ENCODE measurements at regions not wholly inside any gene's neighbourhood (a gene's known extent, or its start where the extent isn't known, plus 50 kb on each side); places are given as distances from the start of the nearest gene placed in this dataset.

- no peak overlapping the region for H3K4me3 ChIP-seq
- no peak for ATAC-seq
- intact Hi-C loops (cut with DNase I), result no loop called here
- DNase-seq, result peak; percentile 46
- no peaks in the 10 kb centered on the region for H3K9me3 ChIP-seq
- no peak for TF ChIP-seq CTCF (IDR thresholded peaks at IDR 0.05)
- no peaks in the 10 kb centered on the region for H3K27me3 ChIP-seq
- H3K36me3 ChIP-seq, result no peaks in the 10 kb centered on the region
- H3K4me1 ChIP-seq, result no peaks in the 10 kb centered on the region
- H3K27ac ChIP-seq, result no peak overlapping the region
These were observed 124.6 kb upstream of the IQSEC1 start for GRCh38 chr3:13197795-13198194.

- no peaks in the 10 kb centered on the region for H3K36me3 ChIP-seq
- no peaks in the 10 kb centered on the region for H3K27me3 ChIP-seq
- peak; percentile 48 for DNase-seq
- no peak for TF ChIP-seq CTCF (IDR thresholded peaks at IDR 0.05)
- ATAC-seq, result no peak
- no peaks in the 10 kb centered on the region for H3K4me1 ChIP-seq
- H3K27ac ChIP-seq, result no peak overlapping the region
- H3K4me3 ChIP-seq, result no peak overlapping the region
- no peaks in the 10 kb centered on the region for H3K9me3 ChIP-seq
- intact Hi-C loops (cut with DNase I), result no loop called here
These were observed 124.1 kb upstream of the IQSEC1 start for GRCh38 chr3:13197281-13197680.

GRCh38 chr3:13195374-13195773 lies 122.1 kb upstream of the IQSEC1 start:
- Histone ChIP-seq H3K9me3 (no peaks in the 10 kb centered on the region), H3K4me1 (no peaks in the 10 kb centered on the region), H3K27ac (no peak overlapping the region), H3K4me3 (no peak overlapping the region), H3K27me3 (no peaks in the 10 kb centered on the region), H3K36me3 (no peaks in the 10 kb centered on the region)
- intact Hi-C loops (cut with DNase I), result no loop called here
- ATAC-seq (no peak), DNase-seq (no peak)
- TF ChIP-seq CTCF (IDR thresholded peaks at IDR 0.05), result no peak

GRCh38 chr3:13194285-13195209 lies 121.3 kb upstream of the IQSEC1 start:
- H3K27me3 ChIP-seq, result no peaks in the 10 kb centered on the region
- H3K4me3 ChIP-seq, result no peak overlapping the region
- no peak overlapping the region for H3K27ac ChIP-seq
- no peak for ATAC-seq
- TF ChIP-seq CTCF (IDR thresholded peaks at IDR 0.05), result no peak
- H3K4me1 ChIP-seq, result no peaks in the 10 kb centered on the region
- H3K36me3 ChIP-seq, result no peaks in the 10 kb centered on the region
- H3K9me3 ChIP-seq, result no peaks in the 10 kb centered on the region
- no peak for DNase-seq
- intact Hi-C loops (cut with DNase I), result no loop called here

GRCh38 chr3:13193320-13194284 lies 120.4 kb upstream of the IQSEC1 start:
- ATAC-seq (no peak), DNase-seq (no peak)
- Histone ChIP-seq H3K4me3 (no peak overlapping the region), H3K27me3 (no peaks in the 10 kb centered on the region), H3K9me3 (no peaks in the 10 kb centered on the region), H3K4me1 (no peaks in the 10 kb centered on the region), H3K36me3 (no peaks in the 10 kb centered on the region), H3K27ac (no peak overlapping the region)
- intact Hi-C loops (cut with DNase I), result no loop called here
- no peak for TF ChIP-seq CTCF (IDR thresholded peaks at IDR 0.05)
